ENCODE measurements at regions not wholly inside any gene's neighbourhood (a gene's known extent, or its start where the extent isn't known, plus 50 kb on each side); places are given as distances from the start of the nearest gene placed in this dataset.

DNA sequence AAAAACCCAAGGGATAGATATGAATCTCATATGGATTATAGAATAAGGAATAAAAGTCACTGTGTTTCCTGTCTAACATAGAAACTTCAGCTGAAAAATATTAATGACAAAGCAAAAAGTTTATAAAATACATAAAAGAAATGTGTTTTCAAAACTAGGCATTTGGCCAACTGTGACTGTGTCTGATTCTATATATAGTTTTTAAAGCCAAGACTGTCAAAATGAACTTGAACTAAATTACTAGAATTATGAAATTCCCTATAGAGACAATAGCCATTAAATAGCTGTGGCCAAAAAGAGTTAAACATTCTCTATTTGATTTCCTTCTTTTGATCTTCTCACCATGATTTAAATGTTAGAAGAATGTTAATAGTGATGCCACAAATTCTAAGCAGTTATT is 311.2 kb upstream of the SEMA3D start:
- TF ChIP-seq POLR2A (IDR thresholded peaks at IDR 0.05) (no peak), EP300 (IDR thresholded peaks at IDR 0.05) (no peak), POLR2AphosphoS5 (IDR thresholded peaks at IDR 0.05) (no peak)
- TF ChIP-seq, protein P1, sequence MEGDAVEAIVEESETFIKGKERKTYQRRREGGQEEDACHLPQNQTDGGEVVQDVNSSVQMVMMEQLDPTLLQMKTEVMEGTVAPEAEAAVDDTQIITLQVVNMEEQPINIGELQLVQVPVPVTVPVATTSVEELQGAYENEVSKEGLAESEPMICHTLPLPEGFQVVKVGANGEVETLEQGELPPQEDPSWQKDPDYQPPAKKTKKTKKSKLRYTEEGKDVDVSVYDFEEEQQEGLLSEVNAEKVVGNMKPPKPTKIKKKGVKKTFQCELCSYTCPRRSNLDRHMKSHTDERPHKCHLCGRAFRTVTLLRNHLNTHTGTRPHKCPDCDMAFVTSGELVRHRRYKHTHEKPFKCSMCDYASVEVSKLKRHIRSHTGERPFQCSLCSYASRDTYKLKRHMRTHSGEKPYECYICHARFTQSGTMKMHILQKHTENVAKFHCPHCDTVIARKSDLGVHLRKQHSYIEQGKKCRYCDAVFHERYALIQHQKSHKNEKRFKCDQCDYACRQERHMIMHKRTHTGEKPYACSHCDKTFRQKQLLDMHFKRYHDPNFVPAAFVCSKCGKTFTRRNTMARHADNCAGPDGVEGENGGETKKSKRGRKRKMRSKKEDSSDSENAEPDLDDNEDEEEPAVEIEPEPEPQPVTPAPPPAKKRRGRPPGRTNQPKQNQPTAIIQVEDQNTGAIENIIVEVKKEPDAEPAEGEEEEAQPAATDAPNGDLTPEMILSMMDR (IDR thresholded peaks at IDR 0.05): no peak
- H3K36me3 ChIP-seq: no peaks in the 10 kb centered on the region
- ATAC-seq (ENCODE audit: low FRiP score in 2 of 2): no peak
- no peak overlapping the region for H3K27ac ChIP-seq
- no peaks in the 10 kb centered on the region for H3K4me1 ChIP-seq
- H3K27me3 ChIP-seq: no peaks in the 10 kb centered on the region
- no peak for DNase-seq
- no peaks in the 10 kb centered on the region for H3K9me3 ChIP-seq
- no peak overlapping the region for H3K4me3 ChIP-seq

DNA sequence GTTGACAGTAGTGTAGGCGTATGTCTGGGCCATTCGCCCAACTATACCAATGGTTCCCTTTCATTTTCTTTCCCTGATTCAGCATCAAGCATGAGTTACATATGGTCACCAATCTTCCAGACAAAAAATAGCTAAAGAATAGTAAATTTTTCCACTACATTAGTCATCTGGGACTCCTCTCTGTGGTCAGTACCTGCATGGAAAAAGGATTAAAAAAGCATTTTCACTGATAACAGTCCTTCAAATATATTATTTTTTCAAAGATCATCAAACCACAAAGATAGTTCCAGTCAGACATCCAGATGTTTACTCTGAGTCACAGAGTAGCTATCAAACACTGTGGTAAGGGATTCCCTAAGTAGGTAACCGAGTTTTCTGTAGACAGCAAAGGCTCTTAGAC is 302.6 kb upstream of the SEMA3D start:
- Histone ChIP-seq H3K9me3 (no peaks in the 10 kb centered on the region), H3K4me3 (no peak overlapping the region), H3K36me3 (no peaks in the 10 kb centered on the region), H3K4me1 (no peaks in the 10 kb centered on the region), H3K27ac (no peak overlapping the region), H3K27me3 (no peaks in the 10 kb centered on the region)
- WGBS, 2 donors: 79% methylated on average over 3 of the region's 3 CpGs
- TF ChIP-seq POLR2AphosphoS5 (IDR thresholded peaks at IDR 0.05) (no peak), POLR2A (IDR thresholded peaks at IDR 0.05) (no peak), EP300 (IDR thresholded peaks at IDR 0.05) (no peak)
- TF ChIP-seq, protein P1 (IDR thresholded peaks at IDR 0.05): no peak
- DNase-seq (no peak), ATAC-seq (ENCODE audit: low FRiP score in 2 of 2) (no peak)

DNA sequence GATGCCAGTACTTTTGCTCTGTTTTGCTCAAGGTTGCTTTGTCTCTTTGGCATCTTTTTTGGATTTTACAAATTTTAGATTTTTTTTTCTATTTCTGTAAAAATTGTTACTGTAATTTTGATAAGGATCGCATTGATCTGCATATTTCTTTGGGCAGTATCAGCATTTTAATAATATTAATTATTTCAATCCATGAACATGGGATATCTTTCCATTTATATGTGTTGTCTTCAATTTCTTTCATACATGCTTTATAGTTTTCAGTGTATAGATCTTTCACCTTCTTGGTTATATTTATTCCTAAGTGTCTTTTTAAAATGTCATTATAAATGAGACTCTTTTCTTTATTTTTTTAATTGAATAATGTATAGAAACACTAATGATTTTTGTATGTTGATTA is 301.6 kb upstream of the SEMA3D start:
- H3K9me3 ChIP-seq: no peaks in the 10 kb centered on the region
- DNase-seq: no peak
- TF ChIP-seq POLR2AphosphoS5 (IDR thresholded peaks at IDR 0.05) (no peak), POLR2A (IDR thresholded peaks at IDR 0.05) (no peak), EP300 (IDR thresholded peaks at IDR 0.05) (no peak)
- TF ChIP-seq, protein P1 (IDR thresholded peaks at IDR 0.05): no peak
- 80 to 96% methylated on average over 1 of the region's 1 CpG for WGBS, 2 donors
- peaks cover 0 to under 1% (median 0%) of the 10 kb centered on the region in 4 donors for H3K4me1 ChIP-seq
- H3K36me3 ChIP-seq: no peaks in the 10 kb centered on the region
- H3K27me3 ChIP-seq: no peaks in the 10 kb centered on the region
- ATAC-seq (ENCODE audit: low FRiP score in 2 of 2): no peak
- no peak overlapping the region for H3K4me3 ChIP-seq
- no peak overlapping the region for H3K27ac ChIP-seq

DNA sequence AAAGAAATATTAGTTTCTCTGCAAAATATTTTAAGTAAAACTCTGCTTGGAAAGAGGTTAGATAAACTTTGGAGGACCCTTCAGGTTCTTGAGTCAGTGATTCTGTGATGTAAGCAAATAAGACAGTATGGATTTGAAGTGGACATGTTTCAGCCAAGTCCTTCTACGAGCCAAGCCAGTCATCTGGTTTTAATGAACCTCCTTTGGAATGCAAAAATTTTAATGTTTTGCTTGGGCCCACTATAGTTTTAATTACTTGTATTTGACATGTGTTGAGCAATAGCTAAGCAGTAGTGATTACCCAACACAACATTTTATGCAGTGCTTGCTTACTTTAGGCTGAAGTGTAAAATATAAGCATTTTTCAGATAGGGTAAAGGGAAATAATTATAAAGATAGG is 296.3 kb upstream of the SEMA3D start:
- no peak overlapping the region for H3K27ac ChIP-seq
- H3K4me1 ChIP-seq: peaks cover 0 to 3% (median 0%) of the 10 kb centered on the region in 4 donors
- H3K9me3 ChIP-seq: no peaks in the 10 kb centered on the region
- H3K27me3 ChIP-seq: no peaks in the 10 kb centered on the region
- ATAC-seq (ENCODE audit: low FRiP score in 2 of 2) (no peak), DNase-seq (no peak)
- WGBS, 2 donors: 30 to 48% methylated on average over 1 of the region's 1 CpG
- TF ChIP-seq POLR2A (IDR thresholded peaks at IDR 0.05) (no peak), POLR2AphosphoS5 (IDR thresholded peaks at IDR 0.05) (no peak), EP300 (IDR thresholded peaks at IDR 0.05) (no peak)
- TF ChIP-seq, protein P1 (IDR thresholded peaks at IDR 0.05): no peak
- H3K4me3 ChIP-seq: no peak overlapping the region
- no peaks in the 10 kb centered on the region for H3K36me3 ChIP-seq

DNA sequence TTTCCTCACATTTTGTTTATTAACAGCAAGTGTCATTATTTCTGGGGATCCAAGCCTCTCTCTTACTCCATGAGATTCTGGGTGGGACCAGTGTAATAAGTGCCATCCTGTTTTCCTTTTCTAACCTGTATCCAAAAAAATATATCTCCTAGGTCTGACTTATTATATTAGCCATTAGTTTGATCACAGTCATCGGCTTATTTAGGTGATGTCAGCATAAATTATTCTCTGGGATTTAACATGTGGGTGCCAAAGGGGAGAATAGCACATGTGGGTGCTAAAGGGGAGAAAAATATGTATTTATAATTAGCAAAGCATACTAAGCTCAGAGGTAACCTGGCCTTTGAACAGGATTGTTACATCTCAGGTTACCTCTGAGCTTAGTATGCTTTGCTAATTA is 293.8 kb upstream of the SEMA3D start:
- H3K4me1 ChIP-seq: peaks cover 0 to 3% (median 0%) of the 10 kb centered on the region in 4 donors
- WGBS, 2 donors: 71 to 93% methylated on average over 1 of the region's 1 CpG
- H3K36me3 ChIP-seq: no peaks in the 10 kb centered on the region
- DNase-seq (no peak), ATAC-seq (ENCODE audit: low FRiP score in 2 of 2) (no peak)
- no peaks in the 10 kb centered on the region for H3K9me3 ChIP-seq
- TF ChIP-seq, protein P1 (IDR thresholded peaks at IDR 0.05): no peak
- TF ChIP-seq POLR2AphosphoS5 (IDR thresholded peaks at IDR 0.05) (no peak), POLR2A (IDR thresholded peaks at IDR 0.05) (no peak), EP300 (IDR thresholded peaks at IDR 0.05) (no peak)
- no peak overlapping the region for H3K27ac ChIP-seq
- H3K27me3 ChIP-seq: no peaks in the 10 kb centered on the region
- H3K4me3 ChIP-seq: no peak overlapping the region
